Panc1 (cell line): ENCODE measurements at regions not wholly inside any gene's neighbourhood (a gene's known extent, or its start where the extent isn't known, plus 50 kb on each side); places are given as distances from the start of the nearest gene placed in this dataset.

ENCODE experiments used
- ATAC-seq: fragments of 200-7000 bp; cut with Tn5 transposase; 2 replicates; pipeline ENCODE4 v1.9.1; 2020; ENCODE audit warnings: mild to moderate bottlenecking, moderate library complexity
- BruUV-seq: library from RNA; stranded (reverse); fragments of 400-500 nt; replicated peaks from 2 replicates; lab custom pipeline; 2021; lab: Mats Ljungman, UMichigan
- CTCF ChIA-PET: fragments of 300-600 bp; sonication (Branson Sonifier 250); formaldehyde crosslinking; loops from one replicate; lab custom pipeline; 2022; ENCODE audit warnings: antibody characterized with exemption; lab: Charles Lee
- POLR2A ChIA-PET: fragments of 300-600 bp; sonication (Branson Sonifier 250); formaldehyde crosslinking; loops from one replicate; lab custom pipeline; 2022; ENCODE audit warnings: antibody characterized with exemption; lab: Charles Lee
- DNase-seq: peaks from one replicate; pipeline ENCODE4 v3.0.0-alpha.2; 2010; ENCODE audit warnings: low read depth, low spot score
- H3K27ac ChIP-seq: 2 replicates; pipeline ENCODE4 v1.5.1; 2011; ENCODE audit warnings: mild to moderate bottlenecking, low read length, inconsistent platforms
- H3K27me3 ChIP-seq: fragments of 200-500 bp; sonication (Bioruptor generic); 2 replicates; pipeline ENCODE4 v1.6.0; 2014; ENCODE audit warnings: low read length, inconsistent platforms; ENCODE audit not compliant: control insufficient read depth, insufficient read depth
- H3K36me3 ChIP-seq: fragments of 200-500 bp; sonication (Bioruptor generic); 2 replicates; pipeline ENCODE4 v1.5.1; 2014; ENCODE audit warnings: inconsistent platforms, mild to moderate bottlenecking, low read length, moderate library complexity; ENCODE audit not compliant: control insufficient read depth, insufficient read depth
- H3K4me1 ChIP-seq: 2 replicates; pipeline ENCODE4 v1.5.1; 2011; ENCODE audit warnings: inconsistent platforms, mild to moderate bottlenecking, low read length, moderate library complexity; ENCODE audit not compliant: control insufficient read depth, insufficient read depth
- H3K4me3 ChIP-seq, 2 experiments: 2 replicates each; pipeline ENCODE4 v1.5.1; 2011 to 2012; ENCODE audit warnings: low read depth in 2 of 2, low read length in 2 of 2, mild to moderate bottlenecking in 2 of 2, inconsistent platforms in 1 of 2, moderate library complexity in 1 of 2
- H3K9me3 ChIP-seq: fragments of 200-500 bp; sonication (Bioruptor generic); 2 replicates; pipeline ENCODE4 v1.5.1; 2014; ENCODE audit warnings: low read depth, mild to moderate bottlenecking, inconsistent platforms, low read length, moderate library complexity; ENCODE audit not compliant: control insufficient read depth, insufficient read depth
- POLR2AphosphoS5 ChIP-seq: IDR thresholded peaks from 2 replicates; pipeline ENCODE4 v1.6.1; 2012; ENCODE audit warnings: mild to moderate bottlenecking, low read depth, low read length, moderate library complexity
- SIN3A ChIP-seq: IDR thresholded peaks from 2 replicates; pipeline ENCODE4 v1.6.1; 2012; ENCODE audit warnings: low read depth, mild to moderate bottlenecking, low read length, moderate library complexity, borderline replicate concordance; ENCODE audit not compliant: insufficient read depth
- TCF7L2 ChIP-seq: IDR thresholded peaks from 2 replicates; pipeline ENCODE4 v1.6.1; 2011; ENCODE audit warnings: mild to moderate bottlenecking, low read depth, low read length, inconsistent platforms
- in situ Hi-C: cut with HindIII; loops from 2 replicates; pipeline ENCODE4 v1.10.0; 2016; ENCODE audit warnings: low sequenced_read_pairs, low pct_unique_long_range_greater_than_20kb
- intact Hi-C: fragments of 100-400 bp; cut with micrococcal nuclease; formaldehyde crosslinking; loops from one replicate; pipeline ENCODE4 v1.10.0; 2022; ENCODE audit not compliant: unreplicated experiment
- TF ChIP-seq, protein P1 (sequence below), 2 experiments: IDR thresholded peaks; 2 replicates each; pipeline ENCODE4 v1.6.1; 2011 to 2012; ENCODE audit warnings: low read depth in 2 of 2, control low read depth in 1 of 2, low read length in 1 of 2, mild to moderate bottlenecking in 1 of 2, moderate library complexity in 1 of 2; ENCODE audit not compliant: insufficient read depth in 1 of 2
- TF ChIP-seq, protein P2 (sequence below): fragments of 450-650 bp; IDR thresholded peaks from 2 replicates; pipeline ENCODE4 v1.5.1; 2017; ENCODE audit warnings: mild to moderate bottlenecking

- H3K4me1 ChIP-seq, result no peaks in the 10 kb centered on the region
- in situ Hi-C loops (no loop called here), intact Hi-C loops (no loop called here)
- POLR2A ChIA-PET, result no interaction called here
- no peaks in the 10 kb centered on the region for H3K9me3 ChIP-seq
- no peaks in the 10 kb centered on the region for H3K27me3 ChIP-seq
- CTCF ChIA-PET, result no interaction called here
- H3K4me3 ChIP-seq, result no peak overlapping the region
- ATAC-seq (no peak), DNase-seq (no peak)
- BruUV-seq, result no TSS peak
- no peak overlapping the region for H3K27ac ChIP-seq
- no peaks in the 10 kb centered on the region for H3K36me3 ChIP-seq
- TF ChIP-seq, protein P1, sequence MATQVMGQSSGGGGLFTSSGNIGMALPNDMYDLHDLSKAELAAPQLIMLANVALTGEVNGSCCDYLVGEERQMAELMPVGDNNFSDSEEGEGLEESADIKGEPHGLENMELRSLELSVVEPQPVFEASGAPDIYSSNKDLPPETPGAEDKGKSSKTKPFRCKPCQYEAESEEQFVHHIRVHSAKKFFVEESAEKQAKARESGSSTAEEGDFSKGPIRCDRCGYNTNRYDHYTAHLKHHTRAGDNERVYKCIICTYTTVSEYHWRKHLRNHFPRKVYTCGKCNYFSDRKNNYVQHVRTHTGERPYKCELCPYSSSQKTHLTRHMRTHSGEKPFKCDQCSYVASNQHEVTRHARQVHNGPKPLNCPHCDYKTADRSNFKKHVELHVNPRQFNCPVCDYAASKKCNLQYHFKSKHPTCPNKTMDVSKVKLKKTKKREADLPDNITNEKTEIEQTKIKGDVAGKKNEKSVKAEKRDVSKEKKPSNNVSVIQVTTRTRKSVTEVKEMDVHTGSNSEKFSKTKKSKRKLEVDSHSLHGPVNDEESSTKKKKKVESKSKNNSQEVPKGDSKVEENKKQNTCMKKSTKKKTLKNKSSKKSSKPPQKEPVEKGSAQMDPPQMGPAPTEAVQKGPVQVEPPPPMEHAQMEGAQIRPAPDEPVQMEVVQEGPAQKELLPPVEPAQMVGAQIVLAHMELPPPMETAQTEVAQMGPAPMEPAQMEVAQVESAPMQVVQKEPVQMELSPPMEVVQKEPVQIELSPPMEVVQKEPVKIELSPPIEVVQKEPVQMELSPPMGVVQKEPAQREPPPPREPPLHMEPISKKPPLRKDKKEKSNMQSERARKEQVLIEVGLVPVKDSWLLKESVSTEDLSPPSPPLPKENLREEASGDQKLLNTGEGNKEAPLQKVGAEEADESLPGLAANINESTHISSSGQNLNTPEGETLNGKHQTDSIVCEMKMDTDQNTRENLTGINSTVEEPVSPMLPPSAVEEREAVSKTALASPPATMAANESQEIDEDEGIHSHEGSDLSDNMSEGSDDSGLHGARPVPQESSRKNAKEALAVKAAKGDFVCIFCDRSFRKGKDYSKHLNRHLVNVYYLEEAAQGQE (IDR thresholded peaks at IDR 0.05; ENCODE audit: insufficient read depth in 1 of 2, low read depth in 2 of 2, low read length in 1 of 2), result no peak
- TF ChIP-seq SIN3A (no peak), TCF7L2 (no peak), POLR2AphosphoS5 (no peak)
- TF ChIP-seq, protein P2, sequence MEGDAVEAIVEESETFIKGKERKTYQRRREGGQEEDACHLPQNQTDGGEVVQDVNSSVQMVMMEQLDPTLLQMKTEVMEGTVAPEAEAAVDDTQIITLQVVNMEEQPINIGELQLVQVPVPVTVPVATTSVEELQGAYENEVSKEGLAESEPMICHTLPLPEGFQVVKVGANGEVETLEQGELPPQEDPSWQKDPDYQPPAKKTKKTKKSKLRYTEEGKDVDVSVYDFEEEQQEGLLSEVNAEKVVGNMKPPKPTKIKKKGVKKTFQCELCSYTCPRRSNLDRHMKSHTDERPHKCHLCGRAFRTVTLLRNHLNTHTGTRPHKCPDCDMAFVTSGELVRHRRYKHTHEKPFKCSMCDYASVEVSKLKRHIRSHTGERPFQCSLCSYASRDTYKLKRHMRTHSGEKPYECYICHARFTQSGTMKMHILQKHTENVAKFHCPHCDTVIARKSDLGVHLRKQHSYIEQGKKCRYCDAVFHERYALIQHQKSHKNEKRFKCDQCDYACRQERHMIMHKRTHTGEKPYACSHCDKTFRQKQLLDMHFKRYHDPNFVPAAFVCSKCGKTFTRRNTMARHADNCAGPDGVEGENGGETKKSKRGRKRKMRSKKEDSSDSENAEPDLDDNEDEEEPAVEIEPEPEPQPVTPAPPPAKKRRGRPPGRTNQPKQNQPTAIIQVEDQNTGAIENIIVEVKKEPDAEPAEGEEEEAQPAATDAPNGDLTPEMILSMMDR, result no peak
Measured at GRCh38 chr5:6111131-6111530, 267.2 kb downstream of the MED10 start.

DNA sequence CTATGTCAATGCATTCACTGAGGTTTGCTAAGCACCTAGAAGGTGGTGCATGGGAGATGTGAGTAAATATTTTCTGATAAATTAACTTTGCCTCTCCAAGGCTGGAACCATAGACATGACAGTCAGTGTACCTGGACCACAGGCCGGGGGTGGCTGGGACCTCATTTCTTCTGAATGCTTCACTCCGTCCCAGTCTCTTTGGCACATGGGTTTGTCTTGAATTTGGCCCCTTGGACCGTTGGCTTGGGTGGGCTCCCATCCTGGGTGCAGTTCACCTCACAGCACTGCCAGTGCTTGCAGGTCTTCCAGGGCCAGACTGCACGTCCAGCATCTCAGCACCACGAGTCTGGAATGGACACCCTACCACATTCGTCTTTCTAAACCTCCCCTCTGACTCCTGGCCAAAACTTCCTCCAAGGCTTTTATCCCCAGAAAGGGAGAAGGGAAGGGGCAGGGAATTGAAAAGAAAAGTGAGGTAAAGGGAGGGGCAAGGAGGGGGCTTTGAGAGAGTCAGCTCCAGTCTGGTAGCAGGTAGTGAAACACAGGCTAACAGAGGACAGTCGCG, 267.8 kb downstream of the MED10 start:
- Histone ChIP-seq H3K27ac (no peak overlapping the region), H3K27me3 (no peaks in the 10 kb centered on the region), H3K9me3 (no peaks in the 10 kb centered on the region), H3K36me3 (no peaks in the 10 kb centered on the region), H3K4me3 (no peak overlapping the region), H3K4me1 (no peaks in the 10 kb centered on the region)
- ChIA-PET CTCF (no interaction called here), POLR2A (no interaction called here)
- intact Hi-C loops, result no loop called here
- DNase-seq (no peak), ATAC-seq (no peak)
- in situ Hi-C loops, result no loop called here
- TF ChIP-seq SIN3A (no peak), POLR2AphosphoS5 (no peak), TCF7L2 (no peak)
- TF ChIP-seq, protein P2, result no peak
- TF ChIP-seq, protein P1 (IDR thresholded peaks at IDR 0.05; ENCODE audit: insufficient read depth in 1 of 2, low read depth in 2 of 2, low read length in 1 of 2), result no peak
- BruUV-seq, result no TSS peak
